WERI-Rb-1 (cell line): ENCODE measurements at regions not wholly inside any gene's neighbourhood (a gene's known extent, or its start where the extent isn't known, plus 50 kb on each side); places are given as distances from the start of the nearest gene placed in this dataset.

Source experiments
- DNase-seq: peaks from one replicate; pipeline ENCODE4 v3.0.0-alpha.2; 2020
- H3K27ac ChIP-seq: fragments of 250-450 bp; sonication (Bioruptor Pico); 2 replicates; pipeline ENCODE4 v1.5.1; 2020; ENCODE audit warnings: mild to moderate bottlenecking, moderate library complexity
- H3K27me3 ChIP-seq: fragments of 250-450 bp; sonication (Bioruptor Pico); 2 replicates; pipeline ENCODE4 v1.5.1; 2021; ENCODE audit warnings: mild to moderate bottlenecking, low read depth, moderate library complexity; ENCODE audit not compliant: insufficient read depth, severe bottlenecking
- H3K36me3 ChIP-seq: fragments of 250-450 bp; sonication (Bioruptor Pico); 2 replicates; pipeline ENCODE4 v1.5.1; 2020; ENCODE audit warnings: mild to moderate bottlenecking, moderate library complexity
- H3K4me3 ChIP-seq: 2 replicates; pipeline ENCODE4 v1.5.1; 2011; ENCODE audit warnings: low read depth, mild to moderate bottlenecking, control low read depth, low read length
- H3K9me3 ChIP-seq: fragments of 250-450 bp; sonication (Bioruptor Pico); 2 replicates; pipeline ENCODE4 v1.5.1; 2021; ENCODE audit warnings: mild to moderate bottlenecking, moderate library complexity; ENCODE audit not compliant: severe bottlenecking
- TF ChIP-seq, protein P1 (sequence below): IDR thresholded peaks from 2 replicates; pipeline ENCODE4 v1.5.1; 2011; ENCODE audit warnings: low read depth, mild to moderate bottlenecking, control low read depth, inconsistent platforms, low read length

- TF ChIP-seq, protein P1, sequence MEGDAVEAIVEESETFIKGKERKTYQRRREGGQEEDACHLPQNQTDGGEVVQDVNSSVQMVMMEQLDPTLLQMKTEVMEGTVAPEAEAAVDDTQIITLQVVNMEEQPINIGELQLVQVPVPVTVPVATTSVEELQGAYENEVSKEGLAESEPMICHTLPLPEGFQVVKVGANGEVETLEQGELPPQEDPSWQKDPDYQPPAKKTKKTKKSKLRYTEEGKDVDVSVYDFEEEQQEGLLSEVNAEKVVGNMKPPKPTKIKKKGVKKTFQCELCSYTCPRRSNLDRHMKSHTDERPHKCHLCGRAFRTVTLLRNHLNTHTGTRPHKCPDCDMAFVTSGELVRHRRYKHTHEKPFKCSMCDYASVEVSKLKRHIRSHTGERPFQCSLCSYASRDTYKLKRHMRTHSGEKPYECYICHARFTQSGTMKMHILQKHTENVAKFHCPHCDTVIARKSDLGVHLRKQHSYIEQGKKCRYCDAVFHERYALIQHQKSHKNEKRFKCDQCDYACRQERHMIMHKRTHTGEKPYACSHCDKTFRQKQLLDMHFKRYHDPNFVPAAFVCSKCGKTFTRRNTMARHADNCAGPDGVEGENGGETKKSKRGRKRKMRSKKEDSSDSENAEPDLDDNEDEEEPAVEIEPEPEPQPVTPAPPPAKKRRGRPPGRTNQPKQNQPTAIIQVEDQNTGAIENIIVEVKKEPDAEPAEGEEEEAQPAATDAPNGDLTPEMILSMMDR = no peak
- Histone ChIP-seq H3K27me3 (no peaks in the 10 kb centered on the region), H3K9me3 (no peaks in the 10 kb centered on the region), H3K27ac (peak overlapping the region; percentile 59), H3K36me3 (no peaks in the 10 kb centered on the region), H3K4me3 (no peak overlapping the region)
- peak; percentile 50 for DNase-seq
These were observed 105.3 kb upstream of the KIRREL3 start for GRCh38 chr11:127105593-127106541.

GRCh38 chr11:127103586-127104388 lies 103.2 kb upstream of the KIRREL3 start:
- no peaks in the 10 kb centered on the region for H3K27me3 ChIP-seq
- no peaks in the 10 kb centered on the region for H3K9me3 ChIP-seq
- no peak overlapping the region for H3K4me3 ChIP-seq
- TF ChIP-seq, protein P1 = no peak
- no peak overlapping the region for H3K27ac ChIP-seq
- no peak for DNase-seq
- H3K36me3 ChIP-seq = no peaks in the 10 kb centered on the region

GRCh38 chr11:127098684-127099083 lies 98.1 kb upstream of the KIRREL3 start:
- Histone ChIP-seq H3K36me3 (no peaks in the 10 kb centered on the region), H3K27me3 (no peaks in the 10 kb centered on the region), H3K9me3 (no peaks in the 10 kb centered on the region), H3K27ac (no peak overlapping the region), H3K4me3 (no peak overlapping the region)
- TF ChIP-seq, protein P1 = no peak
- no peak for DNase-seq

GRCh38 chr11:127080735-127081134 lies 80.2 kb upstream of the KIRREL3 start:
- no peaks in the 10 kb centered on the region for H3K27me3 ChIP-seq
- TF ChIP-seq, protein P1 = no peak
- DNase-seq = no peak
- no peaks in the 10 kb centered on the region for H3K9me3 ChIP-seq
- no peaks in the 10 kb centered on the region for H3K36me3 ChIP-seq
- H3K27ac ChIP-seq = no peak overlapping the region
- H3K4me3 ChIP-seq = no peak overlapping the region

DNA sequence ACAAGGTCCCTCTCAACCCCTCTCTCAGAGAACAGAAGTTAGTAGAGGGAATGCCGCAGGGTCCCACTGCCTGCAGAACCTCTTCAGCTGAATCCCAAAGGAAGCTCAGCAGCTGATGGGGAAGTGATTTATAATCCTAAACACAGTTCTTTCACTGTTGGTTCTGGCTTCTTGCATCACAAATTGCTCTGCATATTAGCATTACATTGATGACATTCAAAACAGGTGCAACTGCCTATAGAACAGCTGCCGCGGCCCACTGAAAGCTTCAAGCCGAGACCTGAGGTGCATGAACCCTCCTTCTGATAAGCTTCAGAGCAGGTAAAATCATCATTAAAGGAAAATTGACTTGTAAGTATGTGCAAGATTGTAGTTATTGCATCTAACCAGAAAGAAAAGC lies 75.2 kb upstream of the KIRREL3 start:
- no peak for DNase-seq
- no peaks in the 10 kb centered on the region for H3K27me3 ChIP-seq
- H3K4me3 ChIP-seq = no peak overlapping the region
- TF ChIP-seq, protein P1 = no peak
- no peaks in the 10 kb centered on the region for H3K9me3 ChIP-seq
- no peak overlapping the region for H3K27ac ChIP-seq
- no peaks in the 10 kb centered on the region for H3K36me3 ChIP-seq
